ENCODE measurements at regions not wholly inside any gene's neighbourhood (a gene's known extent, or its start where the extent isn't known, plus 50 kb on each side); places are given as distances from the start of the nearest gene placed in this dataset.
"Not testable (repeated sequence)": the region's sequence is repeated elsewhere in the genome, so short reads cannot be mapped to it uniquely, and the experiment has no call there.

GRCh38 chr9:107577140-107577776 lies 87.7 kb upstream of the KLF4 start:
- intact Hi-C loops (cut with micrococcal nuclease), result no loop called here
- Mint-ChIP-seq H3K4me3 (no peak overlapping the region), H3K27ac (no peak overlapping the region), H3K27me3 (peaks cover 1% of the 10 kb centered on the region), H3K4me1 (no peaks in the 10 kb centered on the region), H3K36me3 (ENCODE audit: low read depth) (no peaks in the 10 kb centered on the region), H3K9me3 (no peaks in the 10 kb centered on the region)
- no peak for TF ChIP-seq CTCF (IDR thresholded peaks at IDR 0.05)
- POLR2A ChIA-PET, result no interaction called here
- DNase-seq (no peak), ATAC-seq (ENCODE audit: low read depth) (no peak)
- CTCF ChIA-PET, result no interaction called here

- ChIA-PET CTCF (no interaction called here), POLR2A (no interaction called here)
- no peak for ATAC-seq (ENCODE audit: low read depth)
- Mint-ChIP-seq H3K27me3 (no peaks in the 10 kb centered on the region), H3K9me3 (no peaks in the 10 kb centered on the region), H3K36me3 (ENCODE audit: low read depth) (no peaks in the 10 kb centered on the region), H3K4me1 (no peaks in the 10 kb centered on the region), H3K27ac (no peak overlapping the region), H3K4me3 (no peak overlapping the region)
- intact Hi-C loops (cut with micrococcal nuclease), result no loop called here
- no peak for TF ChIP-seq CTCF (IDR thresholded peaks at IDR 0.05)
- no peak for DNase-seq
Observed at GRCh38 chr9:107571148-107571547, 81.6 kb upstream of the KLF4 start.

GRCh38 chr9:107569174-107569573 lies 79.6 kb upstream of the KLF4 start:
- ATAC-seq (ENCODE audit: low read depth), result no peak
- Mint-ChIP-seq H3K4me1 (no peaks in the 10 kb centered on the region), H3K9me3 (no peaks in the 10 kb centered on the region), H3K36me3 (ENCODE audit: low read depth) (no peaks in the 10 kb centered on the region), H3K27ac (no peak overlapping the region), H3K27me3 (no peaks in the 10 kb centered on the region), H3K4me3 (no peak overlapping the region)
- intact Hi-C loops (cut with micrococcal nuclease), result no loop called here
- DNase-seq, result no peak
- TF ChIP-seq CTCF (IDR thresholded peaks at IDR 0.05), result no peak
- POLR2A ChIA-PET, result no interaction called here
- CTCF ChIA-PET, result interaction anchor here (0.6 kb wide), 1 partner anchor 9 kb away, joined by 4 read pairs; no protein-coding TSS in a partner anchor

- H3K4me1 Mint-ChIP-seq; intact Hi-C loops (cut with micrococcal nuclease); H3K9me3 Mint-ChIP-seq; ATAC-seq (ENCODE audit: low read depth); H3K36me3 Mint-ChIP-seq (ENCODE audit: low read depth); H3K4me3 Mint-ChIP-seq; H3K27me3 Mint-ChIP-seq; POLR2A ChIA-PET; DNase-seq; CTCF ChIA-PET; H3K27ac Mint-ChIP-seq: not testable (repeated sequence)
Observed at GRCh38 chr9:107568406-107568805, 78.8 kb upstream of the KLF4 start.

- POLR2A ChIA-PET, result no interaction called here
- no peak for TF ChIP-seq CTCF (IDR thresholded peaks at IDR 0.05)
- no peak for DNase-seq
- H3K9me3 Mint-ChIP-seq, result no peaks in the 10 kb centered on the region
- no peaks in the 10 kb centered on the region for H3K4me1 Mint-ChIP-seq
- intact Hi-C loops (cut with micrococcal nuclease), result no loop called here
- no peaks in the 10 kb centered on the region for H3K36me3 Mint-ChIP-seq (ENCODE audit: low read depth)
- no peak overlapping the region for H3K4me3 Mint-ChIP-seq
- no peaks in the 10 kb centered on the region for H3K27me3 Mint-ChIP-seq
- H3K27ac Mint-ChIP-seq, result no peak overlapping the region
- ATAC-seq (ENCODE audit: low read depth), result no peak
- CTCF ChIA-PET, result no interaction called here
Observed at GRCh38 chr9:107567462-107567861, 77.9 kb upstream of the KLF4 start.

- intact Hi-C loops (cut with micrococcal nuclease), result no loop called here
Observed at GRCh38 chr9:107566611-107567061, 77.1 kb upstream of the KLF4 start.

More at GRCh38 chr9:107566611-107567061, 77.1 kb upstream of the KLF4 start:
- Mint-ChIP-seq H3K36me3 (ENCODE audit: low read depth) (no peaks in the 10 kb centered on the region), H3K4me3 (no peak overlapping the region), H3K4me1 (no peaks in the 10 kb centered on the region), H3K27me3 (no peaks in the 10 kb centered on the region), H3K27ac (no peak overlapping the region), H3K9me3 (no peaks in the 10 kb centered on the region)
- TF ChIP-seq CTCF (IDR thresholded peaks at IDR 0.05), result no peak
- ATAC-seq (ENCODE audit: low read depth), result no peak
- ChIA-PET POLR2A (no interaction called here), CTCF (no interaction called here)
- no peak for DNase-seq
